Neural crest cell (in vitro differentiated cells): ENCODE measurements at regions not wholly inside any gene's neighbourhood (a gene's known extent, or its start where the extent isn't known, plus 50 kb on each side); places are given as distances from the start of the nearest gene placed in this dataset.
A peak's percentile ranks its signal among the peaks of the same experiment; 100 is the strongest.

Source experiments
- DNase-seq: peaks from one replicate; pipeline ENCODE4 v3.0.0; 2021; ENCODE audit warnings: low read depth, mixed read lengths, low spot score
- H3K27ac Mint-ChIP-seq: one replicate; pipeline ENCODE4 v1.8.0; 2021; ENCODE audit warnings: mild to moderate bottlenecking, mixed read lengths; ENCODE audit not compliant: unreplicated experiment
- H3K27me3 Mint-ChIP-seq: 2 replicates; pipeline ENCODE4 v1.8.0; 2021; ENCODE audit warnings: low read depth, mild to moderate bottlenecking, mixed read lengths
- H3K36me3 Mint-ChIP-seq: 2 replicates; pipeline ENCODE4 v1.8.0; 2021; ENCODE audit warnings: low read depth, mild to moderate bottlenecking, mixed read lengths
- H3K4me1 Mint-ChIP-seq: 2 replicates; pipeline ENCODE4 v1.8.0; 2021; ENCODE audit warnings: mixed read lengths
- H3K4me3 Mint-ChIP-seq: one replicate; pipeline ENCODE4 v1.8.0; 2021; ENCODE audit warnings: mild to moderate bottlenecking, mixed read lengths
- H3K9me3 Mint-ChIP-seq: 2 replicates; pipeline ENCODE4 v1.8.0; 2021; ENCODE audit warnings: mixed read lengths
- TF ChIP-seq, protein P1 (sequence below): fragments of 200-600 bp; sonication (generic); conservative IDR thresholded peaks from 2 replicates; pipeline ENCODE4 v1.5.0; 2021; ENCODE audit warnings: antibody characterized with exemption, mild to moderate bottlenecking

DNA sequence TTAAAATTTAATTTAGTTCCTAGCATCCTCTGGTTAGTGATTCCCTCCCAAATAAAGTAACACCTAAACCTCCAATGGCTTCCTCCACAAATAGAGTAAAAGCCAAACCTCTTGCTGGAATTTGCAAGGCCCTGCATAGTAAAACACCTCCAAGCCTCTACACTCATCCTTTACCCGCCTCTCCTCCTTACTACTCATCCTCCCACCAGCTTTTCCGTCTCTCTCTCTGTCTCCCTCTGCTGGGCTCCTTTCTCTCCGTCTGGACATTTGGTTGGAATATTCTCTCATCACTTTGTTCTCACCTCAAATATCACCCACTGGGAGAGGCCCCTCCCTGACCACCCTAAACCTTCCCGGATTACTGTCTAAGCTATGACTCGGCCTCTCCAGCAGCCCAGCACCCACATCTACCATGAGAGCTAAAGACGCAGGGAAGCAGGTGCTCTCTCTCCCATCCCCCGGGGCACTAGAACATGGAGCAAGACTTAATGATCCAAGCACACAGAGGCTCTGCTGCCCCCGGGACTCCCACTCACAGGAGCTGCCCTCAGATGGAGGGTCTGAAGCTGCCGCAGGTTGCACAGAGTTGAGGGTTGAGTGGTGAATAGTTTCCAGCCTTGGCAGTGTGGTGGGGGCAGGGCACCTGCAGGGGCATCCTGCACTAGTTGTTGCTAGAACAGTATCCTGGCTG lies 167.2 kb downstream of the FBXO15 start:
- Mint-ChIP-seq H3K9me3 (peaks cover 4% of the 10 kb centered on the region), H3K36me3 (no peaks in the 10 kb centered on the region), H3K4me3 (no peak overlapping the region), H3K27me3 (no peaks in the 10 kb centered on the region), H3K4me1 (no peaks in the 10 kb centered on the region), H3K27ac (no peak overlapping the region)
- TF ChIP-seq, protein P1, sequence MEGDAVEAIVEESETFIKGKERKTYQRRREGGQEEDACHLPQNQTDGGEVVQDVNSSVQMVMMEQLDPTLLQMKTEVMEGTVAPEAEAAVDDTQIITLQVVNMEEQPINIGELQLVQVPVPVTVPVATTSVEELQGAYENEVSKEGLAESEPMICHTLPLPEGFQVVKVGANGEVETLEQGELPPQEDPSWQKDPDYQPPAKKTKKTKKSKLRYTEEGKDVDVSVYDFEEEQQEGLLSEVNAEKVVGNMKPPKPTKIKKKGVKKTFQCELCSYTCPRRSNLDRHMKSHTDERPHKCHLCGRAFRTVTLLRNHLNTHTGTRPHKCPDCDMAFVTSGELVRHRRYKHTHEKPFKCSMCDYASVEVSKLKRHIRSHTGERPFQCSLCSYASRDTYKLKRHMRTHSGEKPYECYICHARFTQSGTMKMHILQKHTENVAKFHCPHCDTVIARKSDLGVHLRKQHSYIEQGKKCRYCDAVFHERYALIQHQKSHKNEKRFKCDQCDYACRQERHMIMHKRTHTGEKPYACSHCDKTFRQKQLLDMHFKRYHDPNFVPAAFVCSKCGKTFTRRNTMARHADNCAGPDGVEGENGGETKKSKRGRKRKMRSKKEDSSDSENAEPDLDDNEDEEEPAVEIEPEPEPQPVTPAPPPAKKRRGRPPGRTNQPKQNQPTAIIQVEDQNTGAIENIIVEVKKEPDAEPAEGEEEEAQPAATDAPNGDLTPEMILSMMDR: peak; percentile 69
- peak; percentile 62 for DNase-seq

DNA sequence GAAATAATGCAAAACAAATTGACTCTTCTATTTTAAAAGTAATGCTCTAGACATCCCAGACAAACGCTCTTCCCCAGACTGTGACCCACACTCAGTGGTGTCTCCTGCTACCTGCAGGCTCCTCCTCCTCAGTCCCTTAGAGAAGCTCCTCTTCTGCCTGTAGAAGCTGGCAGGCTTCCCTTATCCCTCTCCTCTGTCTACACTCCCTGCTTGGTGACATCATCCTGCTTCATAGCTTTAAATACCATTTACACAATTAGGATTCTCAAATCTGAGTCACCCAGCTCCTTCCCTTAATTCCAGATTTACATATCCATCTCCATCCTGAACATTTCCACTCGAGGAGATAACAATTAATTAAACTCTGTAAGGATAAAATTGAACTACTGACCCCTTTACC lies 167.9 kb downstream of the FBXO15 start:
- DNase-seq: no peak
- TF ChIP-seq, protein P1: no peak

GRCh38 chr18:73976433-73976832 lies 171.2 kb downstream of the FBXO15 start:
- DNase-seq: no peak
- no peaks in the 10 kb centered on the region for H3K27me3 Mint-ChIP-seq
- no peak overlapping the region for H3K4me3 Mint-ChIP-seq
- peaks cover 4% of the 10 kb centered on the region for H3K9me3 Mint-ChIP-seq
- no peak overlapping the region for H3K27ac Mint-ChIP-seq
- H3K4me1 Mint-ChIP-seq: no peaks in the 10 kb centered on the region
- H3K36me3 Mint-ChIP-seq: no peaks in the 10 kb centered on the region
- TF ChIP-seq, protein P1: no peak

More for the DNA sequence above, 167.9 kb downstream of the FBXO15 start:
- no peak overlapping the region for H3K4me3 Mint-ChIP-seq
- H3K9me3 Mint-ChIP-seq: peaks cover 4% of the 10 kb centered on the region
- H3K4me1 Mint-ChIP-seq: no peaks in the 10 kb centered on the region
- no peak overlapping the region for H3K27ac Mint-ChIP-seq
- H3K27me3 Mint-ChIP-seq: no peaks in the 10 kb centered on the region
- no peaks in the 10 kb centered on the region for H3K36me3 Mint-ChIP-seq

DNA sequence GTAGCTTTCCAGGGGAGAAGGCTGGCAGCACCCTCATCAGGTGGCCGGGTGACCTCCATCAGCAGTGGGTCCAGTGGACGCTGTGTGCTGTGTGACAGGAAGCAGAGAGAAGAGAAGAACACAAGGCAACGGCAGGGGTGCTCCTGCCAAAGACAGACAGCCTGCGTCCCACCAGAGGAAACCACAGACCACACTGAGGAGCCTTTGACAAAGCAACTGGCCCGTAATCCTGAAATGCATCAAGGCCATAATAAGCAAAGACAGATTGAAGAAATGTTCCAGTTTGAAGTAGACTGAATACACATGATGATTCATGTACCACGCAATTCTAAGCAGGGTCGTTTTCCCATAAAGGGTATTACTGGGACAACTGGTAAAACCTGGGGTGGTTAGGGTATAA lies 172.4 kb downstream of the FBXO15 start:
- H3K4me3 Mint-ChIP-seq: no peak overlapping the region
- peaks cover 4% of the 10 kb centered on the region for H3K9me3 Mint-ChIP-seq
- no peak overlapping the region for H3K27ac Mint-ChIP-seq
- TF ChIP-seq, protein P1: no peak
- H3K27me3 Mint-ChIP-seq: no peaks in the 10 kb centered on the region
- no peaks in the 10 kb centered on the region for H3K4me1 Mint-ChIP-seq
- H3K36me3 Mint-ChIP-seq: no peaks in the 10 kb centered on the region
- DNase-seq: no peak

GRCh38 chr18:73973972-73974371 lies 173.7 kb downstream of the FBXO15 start:
- Mint-ChIP-seq H3K36me3 (no peaks in the 10 kb centered on the region), H3K27me3 (no peaks in the 10 kb centered on the region), H3K9me3 (peaks cover 4% of the 10 kb centered on the region), H3K4me3 (no peak overlapping the region), H3K4me1 (no peaks in the 10 kb centered on the region), H3K27ac (no peak overlapping the region)
- DNase-seq: no peak
- TF ChIP-seq, protein P1: no peak
